SK-N-MC (cell line): ENCODE measurements at regions not wholly inside any gene's neighbourhood (a gene's known extent, or its start where the extent isn't known, plus 50 kb on each side); places are given as distances from the start of the nearest gene placed in this dataset.

ENCODE experiments used
- EZH2 ChIP-seq: fragments of 200-600 bp; sonication (generic); IDR thresholded peaks from one replicate; pipeline ENCODE4 v1.6.1; 2017; ENCODE audit warnings: antibody characterized with exemption
- POLR2AphosphoS5 ChIP-seq: IDR thresholded peaks from 2 replicates; pipeline ENCODE4 v1.6.1; 2012; ENCODE audit warnings: mild to moderate bottlenecking, low read depth, low read length, borderline replicate concordance

GRCh38 chr3:76436894-76437293, 603.0 kb upstream of the ROBO2 start:
- TF ChIP-seq POLR2AphosphoS5 (no peak), EZH2 (no peak)
